ENCODE measurements at regions not wholly inside any gene's neighbourhood (a gene's known extent, or its start where the extent isn't known, plus 50 kb on each side); places are given as distances from the start of the nearest gene placed in this dataset.

- TF ChIP-seq POLR2AphosphoS5 (IDR thresholded peaks at IDR 0.05), result no peak
- TF ChIP-seq CTCF (IDR thresholded peaks at IDR 0.05 in 8 of 11, conservative IDR thresholded peaks at IDR 0.05 in 3 of 11), result no peak
- TF ChIP-seq POLR2A (IDR thresholded peaks at IDR 0.05), result no peak
These were observed 433.7 kb upstream of the MANEA start for GRCh38 chr6:95143408-95144180.
